HepG2 (cell line): ENCODE measurements at regions not wholly inside any gene's neighbourhood (a gene's known extent, or its start where the extent isn't known, plus 50 kb on each side); places are given as distances from the start of the nearest gene placed in this dataset.

Source experiments
- CREB1 ChIP-seq, 2 experiments: fragments of 450-650 bp in 1 of 2; IDR thresholded peaks; 2 replicates each; pipeline ENCODE4 v1.6.1; 2016 to 2017; ENCODE audit warnings: control low read depth in 1 of 2, mild to moderate bottlenecking in 1 of 2, missing compliant biosample characterization in 1 of 2, missing genetic modification characterization in 1 of 2
- GTF2F1 ChIP-seq: fragments of 150-350 bp; IDR thresholded peaks from 2 replicates; pipeline ENCODE4 v1.6.1; 2014; ENCODE audit warnings: low read length
- REL ChIP-seq: sonication (generic); formaldehyde crosslinking; conservative IDR thresholded peaks from 2 replicates; pipeline ENCODE4 v1.8.0; 2022; ENCODE audit warnings: mild to moderate bottlenecking, missing genetic modification reagents, moderate library complexity
- SETDB1 ChIP-seq: sonication (generic); formaldehyde crosslinking; IDR thresholded peaks from 2 replicates; pipeline ENCODE4 v1.5.1; 2020; ENCODE audit warnings: missing genetic modification reagents, mild to moderate bottlenecking, borderline replicate concordance
- ZNF12 ChIP-seq: sonication (generic); formaldehyde crosslinking; IDR thresholded peaks from 2 replicates; pipeline ENCODE4 v1.5.0; 2020; ENCODE audit warnings: missing genetic modification reagents
- TF ChIP-seq, protein P1 (sequence below), 2 experiments: IDR thresholded peaks; 2 replicates each; pipeline ENCODE4 v1.6.1; 2011 to 2012; ENCODE audit warnings: low read length in 2 of 2, borderline replicate concordance in 1 of 2, low read depth in 1 of 2, mild to moderate bottlenecking in 1 of 2, moderate library complexity in 1 of 2
- TF ChIP-seq, protein P2 (sequence below): sonication (generic); formaldehyde crosslinking; IDR thresholded peaks from 2 replicates; pipeline ENCODE4 v1.4.0; 2020; ENCODE audit warnings: missing genetic modification reagents, borderline replicate concordance

DNA sequence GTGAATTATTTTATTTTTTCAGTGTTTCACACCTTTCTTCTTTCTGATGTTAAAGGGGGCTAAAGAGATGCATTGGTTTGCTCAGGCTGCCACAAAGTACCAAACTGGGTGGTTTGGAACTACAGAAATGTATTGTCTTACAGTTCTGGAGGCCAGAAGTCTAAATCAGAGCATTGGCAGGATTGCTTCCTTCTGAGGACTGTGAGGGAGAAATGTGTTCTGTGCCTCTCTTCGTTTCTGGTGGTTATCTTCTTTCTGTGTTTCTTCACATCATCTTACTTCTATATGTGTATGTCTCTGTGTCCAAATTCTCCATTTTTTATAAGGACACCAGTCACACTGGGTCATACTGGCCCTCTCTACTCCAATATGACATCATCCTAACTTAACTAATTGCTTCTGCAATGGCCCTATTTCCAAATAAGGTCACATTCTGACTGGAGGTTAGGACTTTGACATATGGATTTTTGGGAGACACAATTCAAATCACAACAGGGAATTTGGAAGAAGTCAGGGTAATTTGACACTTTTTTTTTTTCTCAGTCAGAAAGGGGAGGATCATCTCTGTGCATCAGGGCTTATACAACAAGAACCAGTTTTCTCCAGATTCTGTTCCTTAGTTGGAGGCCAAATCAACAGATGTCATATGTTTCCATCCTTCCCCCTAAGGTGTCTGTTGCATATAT lies 188.2 kb downstream of the KCNRG start (continued):
- no peak for TF ChIP-seq SETDB1 (CRISPR knock-in tag)
- TF ChIP-seq, protein P1, sequence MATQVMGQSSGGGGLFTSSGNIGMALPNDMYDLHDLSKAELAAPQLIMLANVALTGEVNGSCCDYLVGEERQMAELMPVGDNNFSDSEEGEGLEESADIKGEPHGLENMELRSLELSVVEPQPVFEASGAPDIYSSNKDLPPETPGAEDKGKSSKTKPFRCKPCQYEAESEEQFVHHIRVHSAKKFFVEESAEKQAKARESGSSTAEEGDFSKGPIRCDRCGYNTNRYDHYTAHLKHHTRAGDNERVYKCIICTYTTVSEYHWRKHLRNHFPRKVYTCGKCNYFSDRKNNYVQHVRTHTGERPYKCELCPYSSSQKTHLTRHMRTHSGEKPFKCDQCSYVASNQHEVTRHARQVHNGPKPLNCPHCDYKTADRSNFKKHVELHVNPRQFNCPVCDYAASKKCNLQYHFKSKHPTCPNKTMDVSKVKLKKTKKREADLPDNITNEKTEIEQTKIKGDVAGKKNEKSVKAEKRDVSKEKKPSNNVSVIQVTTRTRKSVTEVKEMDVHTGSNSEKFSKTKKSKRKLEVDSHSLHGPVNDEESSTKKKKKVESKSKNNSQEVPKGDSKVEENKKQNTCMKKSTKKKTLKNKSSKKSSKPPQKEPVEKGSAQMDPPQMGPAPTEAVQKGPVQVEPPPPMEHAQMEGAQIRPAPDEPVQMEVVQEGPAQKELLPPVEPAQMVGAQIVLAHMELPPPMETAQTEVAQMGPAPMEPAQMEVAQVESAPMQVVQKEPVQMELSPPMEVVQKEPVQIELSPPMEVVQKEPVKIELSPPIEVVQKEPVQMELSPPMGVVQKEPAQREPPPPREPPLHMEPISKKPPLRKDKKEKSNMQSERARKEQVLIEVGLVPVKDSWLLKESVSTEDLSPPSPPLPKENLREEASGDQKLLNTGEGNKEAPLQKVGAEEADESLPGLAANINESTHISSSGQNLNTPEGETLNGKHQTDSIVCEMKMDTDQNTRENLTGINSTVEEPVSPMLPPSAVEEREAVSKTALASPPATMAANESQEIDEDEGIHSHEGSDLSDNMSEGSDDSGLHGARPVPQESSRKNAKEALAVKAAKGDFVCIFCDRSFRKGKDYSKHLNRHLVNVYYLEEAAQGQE (IDR thresholded peaks at IDR 0.05; ENCODE audit: borderline replicate concordance in 1 of 2, low read depth in 1 of 2, low read length in 2 of 2): no peak
- 0 out of 2 replicates have a peak, but pooled peaks have one; percentile 26 for TF ChIP-seq CREB1 (IDR thresholded peaks at IDR 0.05)
- TF ChIP-seq CREB1 (CRISPR knock-in tag; IDR thresholded peaks at IDR 0.05): no peak
- no peak for TF ChIP-seq GTF2F1
- no peak for TF ChIP-seq ZNF12 (CRISPR knock-in tag)
- TF ChIP-seq REL: no peak
- TF ChIP-seq, protein P2, sequence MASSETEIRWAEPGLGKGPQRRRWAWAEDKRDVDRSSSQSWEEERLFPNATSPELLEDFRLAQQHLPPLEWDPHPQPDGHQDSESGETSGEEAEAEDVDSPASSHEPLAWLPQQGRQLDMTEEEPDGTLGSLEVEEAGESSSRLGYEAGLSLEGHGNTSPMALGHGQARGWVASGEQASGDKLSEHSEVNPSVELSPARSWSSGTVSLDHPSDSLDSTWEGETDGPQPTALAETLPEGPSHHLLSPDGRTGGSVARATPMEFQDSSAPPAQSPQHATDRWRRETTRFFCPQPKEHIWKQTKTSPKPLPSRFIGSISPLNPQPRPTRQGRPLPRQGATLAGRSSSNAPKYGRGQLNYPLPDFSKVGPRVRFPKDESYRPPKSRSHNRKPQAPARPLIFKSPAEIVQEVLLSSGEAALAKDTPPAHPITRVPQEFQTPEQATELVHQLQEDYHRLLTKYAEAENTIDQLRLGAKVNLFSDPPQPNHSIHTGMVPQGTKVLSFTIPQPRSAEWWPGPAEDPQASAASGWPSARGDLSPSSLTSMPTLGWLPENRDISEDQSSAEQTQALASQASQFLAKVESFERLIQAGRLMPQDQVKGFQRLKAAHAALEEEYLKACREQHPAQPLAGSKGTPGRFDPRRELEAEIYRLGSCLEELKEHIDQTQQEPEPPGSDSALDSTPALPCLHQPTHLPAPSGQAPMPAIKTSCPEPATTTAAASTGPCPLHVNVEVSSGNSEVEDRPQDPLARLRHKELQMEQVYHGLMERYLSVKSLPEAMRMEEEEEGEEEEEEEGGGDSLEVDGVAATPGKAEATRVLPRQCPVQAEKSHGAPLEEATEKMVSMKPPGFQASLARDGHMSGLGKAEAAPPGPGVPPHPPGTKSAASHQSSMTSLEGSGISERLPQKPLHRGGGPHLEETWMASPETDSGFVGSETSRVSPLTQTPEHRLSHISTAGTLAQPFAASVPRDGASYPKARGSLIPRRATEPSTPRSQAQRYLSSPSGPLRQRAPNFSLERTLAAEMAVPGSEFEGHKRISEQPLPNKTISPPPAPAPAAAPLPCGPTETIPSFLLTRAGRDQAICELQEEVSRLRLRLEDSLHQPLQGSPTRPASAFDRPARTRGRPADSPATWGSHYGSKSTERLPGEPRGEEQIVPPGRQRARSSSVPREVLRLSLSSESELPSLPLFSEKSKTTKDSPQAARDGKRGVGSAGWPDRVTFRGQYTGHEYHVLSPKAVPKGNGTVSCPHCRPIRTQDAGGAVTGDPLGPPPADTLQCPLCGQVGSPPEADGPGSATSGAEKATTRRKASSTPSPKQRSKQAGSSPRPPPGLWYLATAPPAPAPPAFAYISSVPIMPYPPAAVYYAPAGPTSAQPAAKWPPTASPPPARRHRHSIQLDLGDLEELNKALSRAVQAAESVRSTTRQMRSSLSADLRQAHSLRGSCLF: no peak
